CD14-positive monocyte (primary cell): ENCODE measurements at regions not wholly inside any gene's neighbourhood (a gene's known extent, or its start where the extent isn't known, plus 50 kb on each side); places are given as distances from the start of the nearest gene placed in this dataset.

ENCODE experiments used
- DNase-seq, 3 donors: peaks; one replicate each; pipeline ENCODE4 v3.0.0-alpha.2; 2011 to 2022
- H2AFZ ChIP-seq: 2 replicates; pipeline ENCODE4 v1.6.0; 2012; ENCODE audit warnings: mild to moderate bottlenecking, low read depth, low read length, inconsistent platforms; ENCODE audit not compliant: insufficient read depth, poor library complexity, severe bottlenecking
- H3K27ac ChIP-seq, 2 donors: 1 replicate in 1 of 2; 2 replicates in 1 of 2; pipeline ENCODE4 v1.5.1; 2012 to 2013; ENCODE audit warnings: low read length in 2 of 2, control low read depth in 1 of 2, inconsistent platforms in 1 of 2, low read depth in 1 of 2, mild to moderate bottlenecking in 1 of 2
- H3K27me3 ChIP-seq, 2 donors: one replicate each; pipeline versions ENCODE4 v1.6.0 to v1.6.1; 2011 to 2013; ENCODE audit warnings: low read length in 2 of 2; ENCODE audit not compliant: control insufficient read depth in 2 of 2, insufficient read depth in 2 of 2
- H3K36me3 ChIP-seq, 2 donors: replicated peaks in 1 of 2; 1 replicate in 1 of 2; 2 replicates in 1 of 2; pipeline versions ENCODE4 v1.5.1 to v1.6.1; 2012 to 2013; ENCODE audit warnings: low read length in 2 of 2, control low read depth in 1 of 2, inconsistent platforms in 1 of 2, mild to moderate bottlenecking in 1 of 2; ENCODE audit not compliant: insufficient read depth in 2 of 2, control insufficient read depth in 1 of 2
- H3K4me1 ChIP-seq, 2 donors: 1 replicate in 1 of 2; 2 replicates in 1 of 2; pipeline versions ENCODE4 v1.5.1 to v1.6.1; 2012 to 2013; ENCODE audit warnings: low read length in 2 of 2, control low read depth in 1 of 2, inconsistent platforms in 1 of 2, mild to moderate bottlenecking in 1 of 2, moderate library complexity in 1 of 2; ENCODE audit not compliant: insufficient read depth in 2 of 2, control insufficient read depth in 1 of 2
- H3K4me2 ChIP-seq: replicated peaks from 2 replicates; pipeline ENCODE3; 2012; ENCODE audit warnings: low read length, moderate library complexity, mild to moderate bottlenecking; ENCODE audit not compliant: poor library complexity, severe bottlenecking; ENCODE audit errors: extremely low read depth
- H3K4me3 ChIP-seq, 3 experiments: fragments of 200-600 bp in 1 of 3; sonication (generic) in 1 of 3; replicated peaks in 1 of 3; 1 replicate in 2 of 3; 2 replicates in 1 of 3; pipeline ENCODE4 v1.5.1; 2011 to 2013; ENCODE audit warnings: low read length in 3 of 3, mild to moderate bottlenecking in 3 of 3, control low read depth in 2 of 3, low read depth in 2 of 3, inconsistent platforms in 1 of 3, moderate library complexity in 1 of 3
- H3K79me2 ChIP-seq: 2 replicates; pipeline ENCODE4 v1.6.0; 2012; ENCODE audit warnings: mild to moderate bottlenecking, control low read depth, inconsistent platforms, low read length, moderate library complexity; ENCODE audit not compliant: insufficient read depth
- H3K9ac ChIP-seq: 2 replicates; pipeline ENCODE4 v1.6.0; 2017; ENCODE audit warnings: low read length, mild to moderate bottlenecking; ENCODE audit not compliant: insufficient read depth, poor library complexity, severe bottlenecking
- H3K9me3 ChIP-seq, 2 donors: replicated peaks in 1 of 2; 1 replicate in 1 of 2; 2 replicates in 1 of 2; pipeline versions ENCODE4 v1.5.1 to v1.6.1; 2012 to 2013; ENCODE audit warnings: low read length in 2 of 2, control low read depth in 1 of 2; ENCODE audit not compliant: control insufficient read depth in 1 of 2, insufficient read depth in 1 of 2
- H4K20me1 ChIP-seq: 2 replicates; pipeline ENCODE4 v1.6.0; 2012; ENCODE audit warnings: mild to moderate bottlenecking, low read length, control low read depth, moderate library complexity; ENCODE audit not compliant: insufficient read depth
- H3K27ac Mint-ChIP-seq, 7 donors: one replicate each; pipeline ENCODE4 v1.8.0; 2020; ENCODE audit warnings: mild to moderate bottlenecking in 7 of 7, mixed read lengths in 7 of 7, moderate library complexity in 6 of 7, inconsistent platforms in 2 of 7
- H3K27me3 Mint-ChIP-seq, 3 donors: one replicate each; pipeline ENCODE4 v1.8.0; 2021 to 2022; ENCODE audit warnings: low read depth in 3 of 3, mild to moderate bottlenecking in 3 of 3, mixed read lengths in 3 of 3, moderate library complexity in 3 of 3, inconsistent platforms in 1 of 3
- H3K36me3 Mint-ChIP-seq, 2 donors: one replicate each; pipeline ENCODE4 v1.8.0; 2020; ENCODE audit warnings: mixed read lengths in 2 of 2, inconsistent platforms in 1 of 2, mild to moderate bottlenecking in 1 of 2
- H3K4me1 Mint-ChIP-seq: one replicate; pipeline ENCODE4 v1.8.0; 2020; ENCODE audit warnings: mild to moderate bottlenecking, mixed read lengths
- H3K4me3 Mint-ChIP-seq, 2 donors: one replicate each; pipeline ENCODE4 v1.8.0; 2020; ENCODE audit warnings: mild to moderate bottlenecking in 2 of 2, mixed read lengths in 2 of 2, moderate library complexity in 1 of 2
- H3K9me3 Mint-ChIP-seq, 7 donors: one replicate each; pipeline ENCODE4 v1.8.0; 2020 to 2022; ENCODE audit warnings: mixed read lengths in 7 of 7, mild to moderate bottlenecking in 6 of 7, moderate library complexity in 6 of 7, inconsistent platforms in 2 of 7
- CTCF ChIP-seq: fragments of 200-600 bp; IDR thresholded peaks from one replicate; pipeline ENCODE4 v1.8.0; 2022; ENCODE audit warnings: antibody characterized with exemption, mild to moderate bottlenecking
- WGBS: methylation state at CpG from one replicate; pipeline ENCODE4 v1.1.5; 2013; ENCODE audit warnings: missing lambda C conversion rate; ENCODE audit not compliant: insufficient coverage; 5-methylcytosine and 5-hydroxymethylcytosine counted together
- intact Hi-C, 2 donors: fragments of 100-400 bp; cut with micrococcal nuclease; formaldehyde crosslinking; loops; one replicate each; pipeline versions ENCODE4 v1.15.0 to v1.15.1; 2023

GRCh38 chr6:139821676-139822223 lies 447.3 kb upstream of the CITED2 start:
- TF ChIP-seq CTCF: no peak
- H3K36me3 ChIP-seq: no peaks in the 10 kb centered on the region
- H3K36me3 Mint-ChIP-seq: no peaks in the 10 kb centered on the region
- no peak overlapping the region for H3K4me3 ChIP-seq
- H3K9me3 ChIP-seq: no peaks in the 10 kb centered on the region
- H3K4me1 ChIP-seq: no peaks in the 10 kb centered on the region
- no peak overlapping the region for H2AFZ ChIP-seq
- no peaks in the 10 kb centered on the region for H3K27me3 Mint-ChIP-seq
- intact Hi-C loops: loop anchor here in 1 of 2 donors (5.0 kb wide), 1 partner anchor 129 kb away; no protein-coding TSS in a partner anchor
- H3K79me2 ChIP-seq: no peaks in the 10 kb centered on the region
- H3K4me1 Mint-ChIP-seq: peaks cover 6% of the 10 kb centered on the region
- peaks cover 0 to 6% (median 0%) of the 10 kb centered on the region in 7 donors for H3K9me3 Mint-ChIP-seq
- no peaks in the 10 kb centered on the region for H3K27me3 ChIP-seq
- no CpG with 5 or more reads among the region's 2 CpGs for WGBS
- no peak overlapping the region for H3K27ac ChIP-seq
- no peak for DNase-seq
- no peak overlapping the region for H3K4me2 ChIP-seq
- no peak overlapping the region for H3K27ac Mint-ChIP-seq
- no peaks in the 10 kb centered on the region for H4K20me1 ChIP-seq
- H3K4me3 Mint-ChIP-seq: no peak overlapping the region
- H3K9ac ChIP-seq: no peak overlapping the region

DNA sequence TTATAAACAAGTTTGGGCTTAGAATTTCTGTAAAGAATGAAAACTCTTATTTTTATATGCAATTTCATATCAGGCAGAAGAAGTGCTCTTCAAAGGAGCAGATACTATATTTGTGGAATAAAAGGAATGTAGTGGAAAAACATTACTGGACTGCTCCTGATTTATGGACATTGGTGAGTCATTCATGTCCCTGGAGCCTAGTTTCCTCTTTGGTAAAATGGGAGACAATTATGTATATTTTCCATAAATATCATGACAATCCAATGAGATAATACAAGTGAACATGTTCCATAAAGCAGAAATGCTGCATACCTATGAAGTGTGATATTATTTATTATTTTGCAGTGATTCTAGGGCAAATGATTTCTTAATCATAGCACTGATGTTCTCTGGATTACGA lies 445.8 kb upstream of the CITED2 start:
- Histone ChIP-seq H3K27me3 (no peaks in the 10 kb centered on the region), H3K4me1 (no peaks in the 10 kb centered on the region), H3K4me3 (no peak overlapping the region), H3K27ac (no peak overlapping the region), H2AFZ (no peak overlapping the region), H4K20me1 (no peaks in the 10 kb centered on the region), H3K9me3 (peaks cover 0 to 3% of the 10 kb centered on the region in 2 donors), H3K79me2 (no peaks in the 10 kb centered on the region), H3K9ac (no peak overlapping the region), H3K36me3 (no peaks in the 10 kb centered on the region), H3K4me2 (no peak overlapping the region)
- no peak for TF ChIP-seq CTCF
- WGBS: 100% methylated on average over 1 of the region's 1 CpG
- intact Hi-C loops: loop anchor here in 1 of 2 donors (5.0 kb wide), 1 partner anchor 128 kb away; no protein-coding TSS in a partner anchor
- H3K36me3 Mint-ChIP-seq: no peaks in the 10 kb centered on the region
- no peak overlapping the region for H3K27ac Mint-ChIP-seq
- peaks cover 2 to 8% (median 5%) of the 10 kb centered on the region in 7 donors for H3K9me3 Mint-ChIP-seq
- H3K4me1 Mint-ChIP-seq: peaks cover 6% of the 10 kb centered on the region
- H3K4me3 Mint-ChIP-seq: no peak overlapping the region
- no peaks in the 10 kb centered on the region for H3K27me3 Mint-ChIP-seq
- no peak for DNase-seq
